Spleen (tissue), 11 donors: ENCODE measurements at regions not wholly inside any gene's neighbourhood (a gene's known extent, or its start where the extent isn't known, plus 50 kb on each side); places are given as distances from the start of the nearest gene placed in this dataset.
"Not testable (repeated sequence)": the region's sequence is repeated elsewhere in the genome, so short reads cannot be mapped to it uniquely, and the experiment has no call there.

Experiments
- DNase-seq: peaks from one replicate; pipeline ENCODE4 v3.0.0-alpha.2; 2020
- H3K27ac ChIP-seq, 8 donors: fragments of 200-600 bp; sonication (generic) in 7 of 8; 1 replicate in 4 of 8; 2 replicates in 4 of 8; pipeline versions ENCODE4 v1.5.0 to v1.8.0; 2016 to 2021; ENCODE audit warnings: inconsistent platforms in 4 of 8, mild to moderate bottlenecking in 4 of 8, moderate library complexity in 1 of 8
- H3K27me3 ChIP-seq, 7 donors: fragments of 200-600 bp; sonication (generic) in 6 of 7; replicated peaks in 1 of 7; 1 replicate in 4 of 7; 2 replicates in 3 of 7; pipeline versions ENCODE4 v1.5.0 to v1.8.0; 2016 to 2021; ENCODE audit warnings: inconsistent platforms in 3 of 7, mild to moderate bottlenecking in 1 of 7
- H3K36me3 ChIP-seq, 6 donors: fragments of 200-600 bp; sonication (generic) in 5 of 6; 1 replicate in 4 of 6; 2 replicates in 2 of 6; pipeline versions ENCODE4 v1.5.0 to v1.8.0; 2016 to 2021; ENCODE audit warnings: inconsistent platforms in 2 of 6
- H3K4me1 ChIP-seq, 6 donors: fragments of 200-600 bp; sonication (generic) in 5 of 6; 1 replicate in 3 of 6; 2 replicates in 3 of 6; pipeline versions ENCODE4 v1.5.0 to v1.8.0; 2016 to 2021; ENCODE audit warnings: inconsistent platforms in 3 of 6
- H3K4me3 ChIP-seq, 8 donors: fragments of 200-600 bp; sonication (generic) in 7 of 8; 1 replicate in 4 of 8; 2 replicates in 4 of 8; pipeline versions ENCODE4 v1.5.0 to v1.8.0; 2016 to 2021; ENCODE audit warnings: inconsistent platforms in 4 of 8, mild to moderate bottlenecking in 4 of 8, moderate library complexity in 2 of 8
- H3K9me3 ChIP-seq, 8 donors: fragments of 200-600 bp; sonication (generic) in 7 of 8; 1 replicate in 4 of 8; 2 replicates in 4 of 8; pipeline versions ENCODE4 v1.5.0 to v1.8.0; 2016 to 2021; ENCODE audit warnings: inconsistent platforms in 4 of 8
- POLR2A ChIP-seq, 3 donors: fragments of 450-650 bp; IDR thresholded peaks; one replicate each; pipeline ENCODE4 v1.5.1; 2017; ENCODE audit warnings: antibody characterized with exemption in 3 of 3, mild to moderate bottlenecking in 1 of 3
- POLR2AphosphoS5 ChIP-seq, 3 donors: sonication (generic); formaldehyde crosslinking; IDR thresholded peaks; one replicate each; pipeline ENCODE4 v1.5.1; 2017; ENCODE audit warnings: antibody characterized with exemption in 3 of 3
- WGBS, 5 donors: extraction: QIAGEN DNeasy Blood & Tissue Kit in 3 of 5; methylation state at CpG; one replicate each; pipeline versions ENCODE4 v1.1.5 to v1.1.7; 2013 to 2018; 5-methylcytosine and 5-hydroxymethylcytosine counted together
- intact Hi-C: fragments of 100-400 bp; cut with DNase I; formaldehyde crosslinking; loops from one replicate; pipeline ENCODE4 v1.15.0; 2023; ENCODE audit warnings: low total_unique reads
- TF ChIP-seq, protein P1 (sequence below), 11 experiments: fragments of 200-600 bp in 7 of 11; fragments of 450-650 bp in 4 of 11; sonication (generic) in 4 of 11; IDR thresholded peaks in 8 of 11; conservative IDR thresholded peaks in 3 of 11; 1 replicate in 7 of 11; 2 replicates in 4 of 11; pipeline versions ENCODE4 v1.4.0 to v1.8.0; 2016 to 2021; ENCODE audit warnings: antibody characterized with exemption in 11 of 11, inconsistent platforms in 4 of 11, mild to moderate bottlenecking in 1 of 11
- donor health status: healthy with polysubstance abuse.
- donor health status: DM: no; HTN: no; CAD: no; lungs with moderate emphysema.
- donor health status: DM: no; HTN: no; CAD: no.
- donor health status: Bipolar disorder and iron deficiency.
- donor health status: healthy.
- donor health status: DM: no; HTN: no; CAD: no.
- donor health status: DM: yes; HTN: yes; CAD: no.

DNA sequence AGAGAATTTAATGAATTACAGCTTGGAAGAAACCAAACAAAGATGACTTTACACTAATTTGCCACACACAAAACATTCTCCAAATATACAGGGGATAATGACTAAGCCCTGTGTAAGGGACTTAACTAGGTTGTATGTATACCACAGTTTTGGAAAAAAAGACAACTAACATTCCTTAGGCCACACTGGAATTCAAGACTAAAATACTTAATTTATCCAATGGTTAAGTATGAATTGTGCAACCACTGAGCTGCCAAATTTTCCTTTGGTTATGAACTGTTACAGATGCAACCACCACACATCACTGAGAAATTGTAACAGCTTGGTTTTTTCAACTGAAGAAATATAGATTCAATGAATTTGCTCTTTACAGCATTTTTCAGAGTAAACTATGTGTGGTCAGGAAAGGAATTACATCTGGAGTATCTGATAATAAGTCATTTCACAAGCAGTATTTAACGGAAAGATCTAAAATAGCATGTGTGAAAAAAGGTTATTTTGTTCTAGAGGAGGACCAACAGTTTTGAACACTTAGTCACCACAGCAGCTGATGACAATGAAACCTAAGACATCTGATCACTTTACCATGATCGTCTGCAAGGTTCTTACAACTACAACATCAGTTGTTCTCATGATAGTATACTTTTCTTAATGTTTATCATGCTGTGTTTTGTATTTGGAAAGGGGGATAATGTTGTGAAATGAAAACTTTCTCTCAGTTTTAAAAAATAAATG is 318.8 kb downstream of the BCKDHB start:
- Histone ChIP-seq H3K27ac (no peak overlapping the region), H3K36me3 (no peaks in the 10 kb centered on the region), H3K27me3 (no peaks in the 10 kb centered on the region), H3K4me1 (no peaks in the 10 kb centered on the region), H3K9me3 (peaks cover 0 to 94% (median 79%) of the 10 kb centered on the region in 8 donors), H3K4me3 (no peak overlapping the region)
- TF ChIP-seq POLR2AphosphoS5 (IDR thresholded peaks at IDR 0.05) = no peak
- TF ChIP-seq POLR2A (IDR thresholded peaks at IDR 0.05) = no peak
- TF ChIP-seq, protein P1, sequence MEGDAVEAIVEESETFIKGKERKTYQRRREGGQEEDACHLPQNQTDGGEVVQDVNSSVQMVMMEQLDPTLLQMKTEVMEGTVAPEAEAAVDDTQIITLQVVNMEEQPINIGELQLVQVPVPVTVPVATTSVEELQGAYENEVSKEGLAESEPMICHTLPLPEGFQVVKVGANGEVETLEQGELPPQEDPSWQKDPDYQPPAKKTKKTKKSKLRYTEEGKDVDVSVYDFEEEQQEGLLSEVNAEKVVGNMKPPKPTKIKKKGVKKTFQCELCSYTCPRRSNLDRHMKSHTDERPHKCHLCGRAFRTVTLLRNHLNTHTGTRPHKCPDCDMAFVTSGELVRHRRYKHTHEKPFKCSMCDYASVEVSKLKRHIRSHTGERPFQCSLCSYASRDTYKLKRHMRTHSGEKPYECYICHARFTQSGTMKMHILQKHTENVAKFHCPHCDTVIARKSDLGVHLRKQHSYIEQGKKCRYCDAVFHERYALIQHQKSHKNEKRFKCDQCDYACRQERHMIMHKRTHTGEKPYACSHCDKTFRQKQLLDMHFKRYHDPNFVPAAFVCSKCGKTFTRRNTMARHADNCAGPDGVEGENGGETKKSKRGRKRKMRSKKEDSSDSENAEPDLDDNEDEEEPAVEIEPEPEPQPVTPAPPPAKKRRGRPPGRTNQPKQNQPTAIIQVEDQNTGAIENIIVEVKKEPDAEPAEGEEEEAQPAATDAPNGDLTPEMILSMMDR (IDR thresholded peaks at IDR 0.05 in 8 of 11, conservative IDR thresholded peaks at IDR 0.05 in 3 of 11) = no peak
- intact Hi-C loops = no loop called here
- no peak for DNase-seq
- WGBS, 5 donors = 71 to 87% (median 79%) methylated on average over 2 of the region's 2 CpGs

DNA sequence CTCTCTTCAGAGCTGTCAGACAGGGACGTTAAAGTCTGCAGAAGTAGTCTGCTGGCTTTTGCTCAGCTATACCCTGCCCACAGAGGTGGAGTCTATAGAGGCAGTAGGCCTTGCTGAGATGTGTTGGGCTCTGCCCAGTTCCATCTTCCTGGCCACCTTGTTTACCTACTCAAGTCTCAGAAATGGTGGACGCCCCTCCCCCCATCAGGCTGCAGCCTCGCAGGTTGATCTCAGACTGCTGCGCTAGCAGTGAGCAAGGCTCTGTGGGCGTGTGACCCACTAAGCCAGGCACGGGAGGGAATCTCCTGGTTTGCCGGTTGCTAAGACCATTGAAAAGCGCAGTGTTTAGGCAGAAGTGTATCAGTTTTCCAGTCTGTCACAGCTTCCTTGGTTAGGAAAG is 305.0 kb downstream of the BCKDHB start:
- H3K4me3 ChIP-seq = no peak overlapping the region
- intact Hi-C loops = no loop called here
- H3K27ac ChIP-seq = no peak overlapping the region
- DNase-seq = no peak
- H3K9me3 ChIP-seq = peaks cover 0 to 57% (median 36%) of the 10 kb centered on the region in 8 donors
- H3K4me1 ChIP-seq = no peaks in the 10 kb centered on the region
- TF ChIP-seq POLR2AphosphoS5 (IDR thresholded peaks at IDR 0.05) (no peak), POLR2A (IDR thresholded peaks at IDR 0.05) (no peak)
- TF ChIP-seq, protein P1 (IDR thresholded peaks at IDR 0.05 in 8 of 11, conservative IDR thresholded peaks at IDR 0.05 in 3 of 11) = no peak
- WGBS, 5 donors = 90 to 97% (median 93%) methylated on average over 4 to 8 of the region's 8 CpGs
- no peaks in the 10 kb centered on the region for H3K27me3 ChIP-seq
- no peaks in the 10 kb centered on the region for H3K36me3 ChIP-seq

DNA sequence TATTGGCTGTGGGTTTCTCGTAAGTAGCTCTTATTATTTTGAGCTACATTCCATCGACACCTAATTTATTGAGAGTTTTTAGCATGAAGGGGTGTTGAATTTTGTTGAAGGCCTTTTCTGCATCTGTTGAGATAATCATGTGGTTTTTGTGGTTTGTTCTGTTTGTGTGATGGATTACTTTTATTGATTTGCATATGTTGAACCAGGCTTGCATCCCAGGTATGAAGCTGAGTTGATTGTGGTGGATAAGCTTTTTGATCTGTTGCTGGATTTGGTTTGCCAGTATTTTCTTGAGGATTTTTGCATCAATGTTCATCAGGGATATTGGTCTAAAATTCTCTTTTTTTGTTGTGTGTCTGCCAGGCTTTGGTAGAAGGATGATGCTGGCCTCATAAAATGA is 301.5 kb downstream of the BCKDHB start:
- H3K4me3 ChIP-seq, H3K27ac ChIP-seq, intact Hi-C loops, H3K4me1 ChIP-seq, H3K36me3 ChIP-seq, H3K27me3 ChIP-seq, DNase-seq: not testable (repeated sequence)
- 91 to 98% (median 94%) methylated on average over 2 of the region's 2 CpGs for WGBS, 5 donors
- H3K9me3 ChIP-seq = peaks cover 0 to 56% (median 30%) of the 10 kb centered on the region in 8 donors

DNA sequence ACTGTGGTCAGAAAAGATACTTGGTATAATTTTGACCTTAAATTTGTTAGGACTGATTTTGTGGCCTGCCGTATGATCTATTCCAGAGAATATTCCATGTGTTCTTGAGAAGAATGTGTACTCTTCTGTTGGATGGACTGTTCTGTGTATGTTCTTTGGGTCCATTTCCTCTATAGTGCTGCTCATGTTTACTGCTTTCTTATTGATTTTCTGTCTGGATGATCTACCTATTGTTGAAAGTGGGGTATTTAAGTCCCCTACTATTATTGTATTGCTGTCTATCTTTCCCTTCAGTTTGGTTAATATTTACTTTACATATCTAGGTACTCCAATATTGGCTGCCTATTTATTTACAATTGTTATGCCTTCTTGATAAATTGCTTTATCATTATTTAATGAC is 298.4 kb downstream of the BCKDHB start:
- Histone ChIP-seq H3K9me3 (peaks cover 0 to 48% (median 30%) of the 10 kb centered on the region in 8 donors), H3K27ac (no peak overlapping the region), H3K4me1 (no peaks in the 10 kb centered on the region), H3K27me3 (no peaks in the 10 kb centered on the region), H3K4me3 (no peak overlapping the region), H3K36me3 (no peaks in the 10 kb centered on the region)
- intact Hi-C loops = no loop called here
- TF ChIP-seq POLR2AphosphoS5 (IDR thresholded peaks at IDR 0.05) (no peak), POLR2A (IDR thresholded peaks at IDR 0.05) (no peak)
- TF ChIP-seq, protein P1 (IDR thresholded peaks at IDR 0.05 in 8 of 11, conservative IDR thresholded peaks at IDR 0.05 in 3 of 11) = no peak
- WGBS, 5 donors = 93 to 98% (median 94%) methylated on average over 1 of the region's 1 CpG
- DNase-seq = no peak
